ENCODE measurements at regions not wholly inside any gene's neighbourhood (a gene's known extent, or its start where the extent isn't known, plus 50 kb on each side); places are given as distances from the start of the nearest gene placed in this dataset.

DNA sequence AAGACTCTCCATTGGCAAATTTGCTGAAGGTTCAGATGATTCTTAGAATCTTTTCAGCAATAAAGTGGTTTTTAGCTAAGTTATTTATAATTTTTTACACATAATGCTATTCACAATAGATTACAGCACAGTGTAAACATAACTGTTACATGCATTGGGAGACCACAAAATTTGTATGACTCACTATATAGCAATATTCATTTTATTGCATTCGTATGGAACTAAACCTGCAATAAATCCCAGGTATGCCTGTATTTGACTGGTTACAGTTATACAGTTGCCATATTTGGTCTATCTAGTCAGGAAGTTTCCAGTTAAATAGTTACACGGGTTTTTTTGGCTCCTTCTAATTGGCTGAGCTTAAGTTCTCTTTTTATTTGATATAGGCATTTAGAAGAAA lies 220.8 kb downstream of the MRPS30 start:
- TF ChIP-seq SOX15 (CRISPR knock-in tag; IDR thresholded peaks at IDR 0.05), result no peak
- TF ChIP-seq, protein P1, sequence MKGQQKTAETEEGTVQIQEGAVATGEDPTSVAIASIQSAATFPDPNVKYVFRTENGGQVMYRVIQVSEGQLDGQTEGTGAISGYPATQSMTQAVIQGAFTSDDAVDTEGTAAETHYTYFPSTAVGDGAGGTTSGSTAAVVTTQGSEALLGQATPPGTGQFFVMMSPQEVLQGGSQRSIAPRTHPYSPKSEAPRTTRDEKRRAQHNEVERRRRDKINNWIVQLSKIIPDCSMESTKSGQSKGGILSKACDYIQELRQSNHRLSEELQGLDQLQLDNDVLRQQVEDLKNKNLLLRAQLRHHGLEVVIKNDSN (CRISPR knock-in tag; IDR thresholded peaks at IDR 0.05), result no peak
- TF ChIP-seq, protein P2, sequence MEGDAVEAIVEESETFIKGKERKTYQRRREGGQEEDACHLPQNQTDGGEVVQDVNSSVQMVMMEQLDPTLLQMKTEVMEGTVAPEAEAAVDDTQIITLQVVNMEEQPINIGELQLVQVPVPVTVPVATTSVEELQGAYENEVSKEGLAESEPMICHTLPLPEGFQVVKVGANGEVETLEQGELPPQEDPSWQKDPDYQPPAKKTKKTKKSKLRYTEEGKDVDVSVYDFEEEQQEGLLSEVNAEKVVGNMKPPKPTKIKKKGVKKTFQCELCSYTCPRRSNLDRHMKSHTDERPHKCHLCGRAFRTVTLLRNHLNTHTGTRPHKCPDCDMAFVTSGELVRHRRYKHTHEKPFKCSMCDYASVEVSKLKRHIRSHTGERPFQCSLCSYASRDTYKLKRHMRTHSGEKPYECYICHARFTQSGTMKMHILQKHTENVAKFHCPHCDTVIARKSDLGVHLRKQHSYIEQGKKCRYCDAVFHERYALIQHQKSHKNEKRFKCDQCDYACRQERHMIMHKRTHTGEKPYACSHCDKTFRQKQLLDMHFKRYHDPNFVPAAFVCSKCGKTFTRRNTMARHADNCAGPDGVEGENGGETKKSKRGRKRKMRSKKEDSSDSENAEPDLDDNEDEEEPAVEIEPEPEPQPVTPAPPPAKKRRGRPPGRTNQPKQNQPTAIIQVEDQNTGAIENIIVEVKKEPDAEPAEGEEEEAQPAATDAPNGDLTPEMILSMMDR (IDR thresholded peaks at IDR 0.05), result no peak
- TF ChIP-seq, protein P3, sequence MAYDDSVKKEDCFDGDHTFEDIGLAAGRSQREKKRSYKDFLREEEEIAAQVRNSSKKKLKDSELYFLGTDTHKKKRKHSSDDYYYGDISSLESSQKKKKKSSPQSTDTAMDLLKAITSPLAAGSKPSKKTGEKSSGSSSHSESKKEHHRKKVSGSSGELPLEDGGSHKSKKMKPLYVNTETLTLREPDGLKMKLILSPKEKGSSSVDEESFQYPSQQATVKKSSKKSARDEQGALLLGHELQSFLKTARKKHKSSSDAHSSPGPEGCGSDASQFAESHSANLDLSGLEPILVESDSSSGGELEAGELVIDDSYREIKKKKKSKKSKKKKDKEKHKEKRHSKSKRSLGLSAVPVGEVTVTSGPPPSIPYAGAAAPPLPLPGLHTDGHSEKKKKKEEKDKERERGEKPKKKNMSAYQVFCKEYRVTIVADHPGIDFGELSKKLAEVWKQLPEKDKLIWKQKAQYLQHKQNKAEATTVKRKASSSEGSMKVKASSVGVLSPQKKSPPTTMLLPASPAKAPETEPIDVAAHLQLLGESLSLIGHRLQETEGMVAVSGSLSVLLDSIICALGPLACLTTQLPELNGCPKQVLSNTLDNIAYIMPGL (CRISPR knock-in tag; IDR thresholded peaks at IDR 0.05), result no peak

Measured in WTC11 (cell line).